GM19467 (cell line): ENCODE measurements at regions not wholly inside any gene's neighbourhood (a gene's known extent, or its start where the extent isn't known, plus 50 kb on each side); places are given as distances from the start of the nearest gene placed in this dataset.
"Not testable (repeated sequence)": the region's sequence is repeated elsewhere in the genome, so short reads cannot be mapped to it uniquely, and the experiment has no call there.

Source experiments
- ATAC-seq: cut with Tn5 transposase; IDR thresholded peaks from one replicate; pipeline ENCODE4 v1.9.1; 2021; ENCODE audit warnings: mild to moderate bottlenecking, moderate library complexity; ENCODE audit not compliant: unreplicated experiment

GRCh38 chr6:4510317-4510716 is 265.9 kb upstream of the CDYL start:
- no peak for ATAC-seq

- no peak for ATAC-seq
Measured at GRCh38 chr6:4509506-4509905, 266.7 kb upstream of the CDYL start.

- ATAC-seq: no peak
Measured at GRCh38 chr6:4506792-4507191, 269.4 kb upstream of the CDYL start.

- no peak for ATAC-seq
Measured at GRCh38 chr6:4506223-4506622, 270.0 kb upstream of the CDYL start.

- no peak for ATAC-seq
Measured at GRCh38 chr6:4504700-4505099, 271.5 kb upstream of the CDYL start.

GRCh38 chr6:4503700-4504099 is 272.5 kb upstream of the CDYL start:
- ATAC-seq: no peak

- ATAC-seq: no peak
Measured at GRCh38 chr6:4496284-4496683, 279.9 kb upstream of the CDYL start.

GRCh38 chr6:4491501-4492260 is 284.5 kb upstream of the CDYL start:
- no peak for ATAC-seq

- no peak for ATAC-seq
Measured at GRCh38 chr6:4489538-4489937, 286.7 kb upstream of the CDYL start.

- no peak for ATAC-seq
Measured at GRCh38 chr6:4488389-4488788, 287.8 kb upstream of the CDYL start.

GRCh38 chr6:4487538-4487937 is 288.7 kb upstream of the CDYL start:
- no peak for ATAC-seq

GRCh38 chr6:4486568-4487315 is 289.5 kb upstream of the CDYL start:
- ATAC-seq: no peak

- ATAC-seq: no peak
Measured at GRCh38 chr6:4485735-4486134, 290.5 kb upstream of the CDYL start.

GRCh38 chr6:4482461-4482860 is 293.7 kb upstream of the CDYL start:
- no peak for ATAC-seq

GRCh38 chr6:4480788-4481735 is 295.1 kb upstream of the CDYL start:
- ATAC-seq: no peak

- ATAC-seq: no peak
Measured at GRCh38 chr6:4478098-4478497, 298.1 kb upstream of the CDYL start.

GRCh38 chr6:4474810-4475209 is 301.4 kb upstream of the CDYL start:
- no peak for ATAC-seq

- ATAC-seq: no peak
Measured at GRCh38 chr6:4472969-4473642, 303.1 kb upstream of the CDYL start.

- no peak for ATAC-seq
Measured at GRCh38 chr6:4472222-4472621, 304.0 kb upstream of the CDYL start.

GRCh38 chr6:4471515-4471914 is 304.7 kb upstream of the CDYL start:
- not testable (repeated sequence) for ATAC-seq

GRCh38 chr6:4470698-4471210 is 305.4 kb upstream of the CDYL start:
- no peak for ATAC-seq
